Kidney (tissue), 13 donors: ENCODE measurements at regions not wholly inside any gene's neighbourhood (a gene's known extent, or its start where the extent isn't known, plus 50 kb on each side); places are given as distances from the start of the nearest gene placed in this dataset.

Experiments
- DNase-seq, 5 donors: peaks; one replicate each; pipeline ENCODE4 v3.0.0-alpha.2; 2013 to 2020
- FAIRE-seq: peaks from 2 replicates; lab custom pipeline; 2012; peaks lifted over from hg19 to GRCh38; lab: Jason Lieb, UNC
- H3K27ac ChIP-seq, 2 donors: one replicate each; pipeline ENCODE4 v1.7.0; 2013; ENCODE audit warnings: low read depth in 2 of 2, low read length in 2 of 2, inconsistent platforms in 1 of 2
- H3K27me3 ChIP-seq: one replicate; pipeline ENCODE4 v1.7.1; 2013; ENCODE audit warnings: low read length, inconsistent platforms; ENCODE audit not compliant: control insufficient read depth, insufficient read depth
- H3K36me3 ChIP-seq, 3 donors: one replicate each; pipeline versions ENCODE4 v1.7.0 to v1.7.1; 2013; ENCODE audit warnings: low read length in 3 of 3, control low read depth in 1 of 3, inconsistent platforms in 1 of 3; ENCODE audit not compliant: insufficient read depth in 3 of 3, control insufficient read depth in 2 of 3
- H3K4me1 ChIP-seq, 3 donors: one replicate each; pipeline versions ENCODE4 v1.7.0 to v1.7.1; 2013; ENCODE audit warnings: low read length in 3 of 3, inconsistent platforms in 1 of 3, low read depth in 1 of 3; ENCODE audit not compliant: control insufficient read depth in 2 of 3, insufficient read depth in 2 of 3
- H3K4me3 ChIP-seq, 3 donors: one replicate each; pipeline versions ENCODE4 v1.7.0 to v1.8.1; 2013; ENCODE audit warnings: low read length in 3 of 3, control low read depth in 1 of 3, inconsistent platforms in 1 of 3
- H3K9ac ChIP-seq, 3 donors: one replicate each; pipeline versions ENCODE4 v1.7.0 to v1.7.1; 2013; ENCODE audit warnings: low read length in 3 of 3, control low read depth in 1 of 3, inconsistent platforms in 1 of 3
- H3K9me3 ChIP-seq, 3 donors: one replicate each; pipeline versions ENCODE4 v1.7.0 to v1.7.1; 2013; ENCODE audit warnings: low read length in 3 of 3, control low read depth in 1 of 3, inconsistent platforms in 1 of 3; ENCODE audit not compliant: control insufficient read depth in 2 of 3, insufficient read depth in 1 of 3
- CTCF ChIP-seq: IDR thresholded peaks from 3 replicates; pipeline ENCODE4 v1.5.1; 2012; ENCODE audit warnings: mild to moderate bottlenecking, moderate library complexity, borderline replicate concordance; ENCODE audit not compliant: insufficient read depth; ENCODE audit errors: extremely low read depth
- intact Hi-C: fragments of 100-400 bp; cut with DNase I; formaldehyde crosslinking; loops from one replicate; pipeline ENCODE4 v1.11.1; 2022
- donor health status: control.
- donor health status: control.
- donor health status: control.
- donor health status: control.
- donor health status: control.
- donor health status: DM: yes; HTN: yes; CAD: no.
- donor health status: Normal renal cell carcinoma (clear cell type).

- Histone ChIP-seq H3K9me3 (no peaks in the 10 kb centered on the region), H3K36me3 (no peaks in the 10 kb centered on the region), H3K9ac (no peak overlapping the region), H3K4me1 (peaks cover 0 to 14% (median 0%) of the 10 kb centered on the region in 3 donors), H3K27ac (no peak overlapping the region), H3K27me3 (no peaks in the 10 kb centered on the region), H3K4me3 (no peak overlapping the region)
- DNase-seq: peak in 1 of 5 donors; percentile 13
- no peak for FAIRE-seq
- intact Hi-C loops: no loop called here
- TF ChIP-seq CTCF: no peak
Measured at GRCh38 chr21:41653243-41653953, 113.5 kb downstream of the RIPK4 start.

DNA sequence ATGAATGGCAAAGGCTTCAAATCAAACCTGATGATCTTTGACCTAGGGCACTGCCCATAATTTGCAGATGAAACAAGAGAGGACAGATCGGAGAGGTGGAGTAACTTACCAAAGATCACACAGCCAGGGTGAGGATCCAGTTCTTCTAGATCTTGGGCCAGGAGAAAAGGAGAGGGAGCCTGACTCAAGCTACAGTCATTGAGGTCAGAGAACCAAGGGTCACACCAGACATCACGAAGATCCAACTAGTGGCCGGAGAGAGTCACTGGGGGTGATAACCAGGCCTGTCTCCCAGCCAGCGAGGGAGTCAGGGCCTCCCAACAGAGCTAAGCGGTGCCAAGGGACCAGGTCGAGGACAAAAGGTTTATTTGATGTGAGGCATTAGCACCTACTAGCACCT, 115.0 kb downstream of the RIPK4 start:
- TF ChIP-seq CTCF: no peak
- intact Hi-C loops: no loop called here
- no peak overlapping the region for H3K9ac ChIP-seq
- peak in 1 of 5 donors; percentile 24 for DNase-seq
- no peaks in the 10 kb centered on the region for H3K27me3 ChIP-seq
- H3K27ac ChIP-seq: no peak overlapping the region
- H3K4me3 ChIP-seq: no peak overlapping the region
- H3K36me3 ChIP-seq: no peaks in the 10 kb centered on the region
- FAIRE-seq: no peak
- H3K9me3 ChIP-seq: no peaks in the 10 kb centered on the region
- peaks cover 0 to 15% (median 0%) of the 10 kb centered on the region in 3 donors for H3K4me1 ChIP-seq

DNA sequence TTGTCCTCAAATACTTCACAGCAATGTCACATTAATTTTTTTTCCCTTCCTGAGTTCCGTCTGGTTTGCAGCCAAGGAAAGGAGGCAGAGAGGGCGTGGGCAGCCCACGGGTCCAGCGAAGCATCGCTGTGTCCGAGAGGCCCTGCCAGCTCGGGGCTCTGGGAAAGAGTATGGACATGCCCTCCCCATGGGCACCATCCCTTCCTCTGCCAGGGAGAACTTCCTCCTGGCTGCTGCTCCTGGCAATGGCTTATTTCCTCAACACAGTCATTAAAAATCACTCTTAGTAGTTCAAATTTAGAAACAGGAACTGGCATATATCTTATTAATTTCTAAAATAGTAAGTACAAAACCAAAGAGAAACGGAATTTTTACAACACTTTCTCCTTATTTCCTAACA, 115.4 kb downstream of the RIPK4 start:
- Histone ChIP-seq H3K36me3 (no peaks in the 10 kb centered on the region), H3K9me3 (no peaks in the 10 kb centered on the region), H3K27me3 (no peaks in the 10 kb centered on the region), H3K27ac (no peak overlapping the region), H3K4me3 (no peak overlapping the region), H3K9ac (no peak overlapping the region), H3K4me1 (peaks cover 0 to 15% (median 0%) of the 10 kb centered on the region in 3 donors)
- no peak for TF ChIP-seq CTCF
- intact Hi-C loops: no loop called here
- DNase-seq (peak in 1 of 5 donors; percentile 18), FAIRE-seq (no peak)
